SJCRH30 (cell line): ENCODE measurements at regions not wholly inside any gene's neighbourhood (a gene's known extent, or its start where the extent isn't known, plus 50 kb on each side); places are given as distances from the start of the nearest gene placed in this dataset.
"Not testable (repeated sequence)": the region's sequence is repeated elsewhere in the genome, so short reads cannot be mapped to it uniquely, and the experiment has no call there.

Experiments used
- DNase-seq, 2 experiments: peaks; one replicate each; pipeline ENCODE4 v3.0.0-alpha.2; 2015 to 2020
- H3K27ac ChIP-seq: fragments of 250-450 bp; sonication (Bioruptor Pico); 2 replicates; pipeline ENCODE4 v1.5.1; 2020; ENCODE audit warnings: mild to moderate bottlenecking, moderate library complexity
- H3K27me3 ChIP-seq: fragments of 250-450 bp; sonication (Bioruptor Pico); 2 replicates; pipeline ENCODE4 v1.5.1; 2020; ENCODE audit warnings: mild to moderate bottlenecking, moderate library complexity
- H3K36me3 ChIP-seq: fragments of 250-450 bp; sonication (Bioruptor Pico); 2 replicates; pipeline ENCODE4 v1.5.1; 2020; ENCODE audit warnings: mild to moderate bottlenecking, moderate library complexity
- H3K4me1 ChIP-seq: fragments of 250-450 bp; sonication (Bioruptor Pico); 2 replicates; pipeline ENCODE4 v1.5.1; 2020; ENCODE audit warnings: mild to moderate bottlenecking, moderate library complexity
- H3K4me3 ChIP-seq: fragments of 250-450 bp; sonication (Bioruptor Pico); 2 replicates; pipeline ENCODE4 v1.5.1; 2020; ENCODE audit warnings: mild to moderate bottlenecking, moderate library complexity
- H3K9me3 ChIP-seq: fragments of 250-450 bp; sonication (Bioruptor Pico); replicated peaks from 2 replicates; pipeline ENCODE4 v1.5.1; 2020; ENCODE audit warnings: mild to moderate bottlenecking, moderate library complexity

- H3K4me3 ChIP-seq = no peak overlapping the region
- no peaks in the 10 kb centered on the region for H3K9me3 ChIP-seq
- H3K27me3 ChIP-seq = no peaks in the 10 kb centered on the region
- no peaks in the 10 kb centered on the region for H3K36me3 ChIP-seq
- no peaks in the 10 kb centered on the region for H3K4me1 ChIP-seq
- no peak overlapping the region for H3K27ac ChIP-seq
- DNase-seq = no peak
Measured at GRCh38 chr12:115811045-115811444, 466.4 kb downstream of the MED13L start.

GRCh38 chr12:115810122-115810901 lies 467.2 kb downstream of the MED13L start:
- H3K36me3 ChIP-seq = no peaks in the 10 kb centered on the region
- no peaks in the 10 kb centered on the region for H3K27me3 ChIP-seq
- no peak overlapping the region for H3K27ac ChIP-seq
- H3K9me3 ChIP-seq = no peaks in the 10 kb centered on the region
- DNase-seq = no peak
- H3K4me1 ChIP-seq = no peaks in the 10 kb centered on the region
- H3K4me3 ChIP-seq = no peak overlapping the region

- H3K27me3 ChIP-seq = no peaks in the 10 kb centered on the region
- no peak for DNase-seq
- H3K9me3 ChIP-seq = no peaks in the 10 kb centered on the region
- H3K4me1 ChIP-seq = no peaks in the 10 kb centered on the region
- no peak overlapping the region for H3K4me3 ChIP-seq
- H3K36me3 ChIP-seq = no peaks in the 10 kb centered on the region
- no peak overlapping the region for H3K27ac ChIP-seq
Measured at GRCh38 chr12:115806000-115806399, 471.5 kb downstream of the MED13L start.

DNA sequence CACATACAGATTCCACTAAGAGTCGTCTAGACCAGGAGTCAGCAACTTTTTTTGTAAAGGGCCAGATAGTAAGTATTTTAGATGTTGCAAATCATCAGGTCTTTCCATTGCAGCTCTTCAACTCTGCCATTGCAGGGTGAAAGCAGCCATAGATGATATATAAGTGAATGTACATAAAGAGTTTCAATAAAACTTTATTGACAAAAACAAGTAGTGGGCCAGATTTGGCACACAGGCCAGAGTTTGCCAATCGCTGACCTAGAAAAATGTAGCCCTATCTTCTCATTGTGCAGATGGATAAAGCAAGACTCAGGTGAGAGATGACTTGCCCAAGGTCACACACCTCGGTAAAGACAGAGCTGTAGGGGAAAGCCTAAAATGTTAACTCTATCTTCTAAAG lies 474.7 kb downstream of the MED13L start:
- no peak for DNase-seq
- H3K4me3 ChIP-seq = no peak overlapping the region
- no peak overlapping the region for H3K27ac ChIP-seq
- no peaks in the 10 kb centered on the region for H3K36me3 ChIP-seq
- H3K9me3 ChIP-seq = no peaks in the 10 kb centered on the region
- H3K4me1 ChIP-seq = no peaks in the 10 kb centered on the region
- H3K27me3 ChIP-seq = no peaks in the 10 kb centered on the region

DNA sequence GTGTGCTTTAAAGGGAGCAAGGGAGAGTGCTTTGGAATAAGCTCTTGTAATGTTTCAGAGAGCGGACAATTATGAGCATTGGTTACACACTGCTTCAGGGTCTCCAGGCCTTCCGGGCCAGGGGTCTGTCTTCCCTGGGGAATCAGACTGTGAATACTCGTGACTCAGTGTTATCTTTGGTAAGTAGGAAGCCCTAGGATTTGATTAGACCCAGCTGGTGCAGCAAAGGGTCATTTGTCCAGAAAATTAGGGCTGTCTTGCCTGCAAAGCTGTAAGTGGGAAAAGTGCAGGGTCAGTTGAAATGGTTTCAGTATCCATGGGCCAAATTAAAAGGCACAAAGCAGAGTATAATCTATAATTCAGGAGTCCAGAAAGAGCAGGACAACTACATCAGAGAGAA lies 475.6 kb downstream of the MED13L start:
- no peak overlapping the region for H3K27ac ChIP-seq
- no peaks in the 10 kb centered on the region for H3K27me3 ChIP-seq
- H3K36me3 ChIP-seq = no peaks in the 10 kb centered on the region
- DNase-seq = no peak
- H3K4me1 ChIP-seq = no peaks in the 10 kb centered on the region
- H3K9me3 ChIP-seq = no peaks in the 10 kb centered on the region
- H3K4me3 ChIP-seq = no peak overlapping the region

- DNase-seq = no peak
- Histone ChIP-seq H3K4me1 (no peaks in the 10 kb centered on the region), H3K36me3 (no peaks in the 10 kb centered on the region), H3K9me3 (no peaks in the 10 kb centered on the region), H3K4me3 (no peak overlapping the region), H3K27ac (no peak overlapping the region), H3K27me3 (no peaks in the 10 kb centered on the region)
Measured at GRCh38 chr12:115799610-115800009, 477.9 kb downstream of the MED13L start.

DNA sequence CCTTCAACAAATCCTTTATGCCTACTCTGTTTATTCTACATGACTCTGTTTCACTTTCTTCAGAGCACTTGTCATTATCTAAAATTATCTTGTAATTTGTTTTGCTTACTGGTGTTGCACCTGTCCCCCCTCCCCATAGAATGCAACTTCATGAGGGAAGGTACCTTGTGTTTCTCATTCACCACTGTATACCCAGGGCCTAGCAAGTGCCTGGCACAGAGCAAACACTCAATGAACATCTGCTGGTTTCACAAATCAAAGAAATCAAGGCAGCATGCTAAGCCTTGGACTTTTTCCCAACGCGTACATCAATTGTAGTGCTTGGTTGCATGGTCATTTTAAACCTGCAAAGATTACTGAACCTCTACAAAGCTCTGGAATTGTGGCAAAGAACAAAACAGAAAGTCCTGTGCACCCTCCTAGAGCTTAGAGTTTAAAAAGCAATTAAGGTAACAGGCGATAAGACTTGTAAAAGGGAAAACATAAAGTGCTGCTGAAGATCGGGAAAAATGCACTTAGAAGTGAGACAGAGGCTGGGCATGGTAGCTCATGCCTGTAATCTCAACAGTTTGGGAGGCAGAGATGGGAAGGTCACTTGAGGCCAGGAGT lies 479.1 kb downstream of the MED13L start:
- Histone ChIP-seq H3K36me3 (no peaks in the 10 kb centered on the region), H3K27ac (no peak overlapping the region), H3K4me3 (no peak overlapping the region), H3K9me3 (no peaks in the 10 kb centered on the region), H3K27me3 (no peaks in the 10 kb centered on the region), H3K4me1 (no peaks in the 10 kb centered on the region)
- DNase-seq = no peak

DNA sequence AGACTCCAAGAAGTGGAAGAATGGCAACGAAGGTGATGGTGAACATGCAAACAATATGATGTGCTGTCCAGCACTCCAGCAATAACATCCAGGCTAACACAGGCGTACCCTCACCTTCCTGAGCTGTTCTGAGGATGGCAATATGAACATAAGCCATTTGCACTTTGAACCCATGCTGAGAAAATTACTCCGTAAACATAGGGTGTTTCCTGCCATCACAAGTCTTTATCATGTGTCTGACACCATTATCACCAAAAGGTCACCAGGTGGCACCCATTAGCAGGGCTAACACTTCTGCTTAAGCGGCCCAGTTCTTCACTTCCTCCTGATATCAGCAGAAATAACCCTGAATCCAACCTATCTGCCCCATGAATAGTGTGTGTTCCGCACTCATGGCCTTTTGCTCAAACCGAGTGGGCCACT lies 482.8 kb downstream of the MED13L start:
- Histone ChIP-seq H3K27ac (no peak overlapping the region), H3K27me3 (no peaks in the 10 kb centered on the region), H3K4me3 (no peak overlapping the region), H3K9me3 (no peaks in the 10 kb centered on the region), H3K4me1 (no peaks in the 10 kb centered on the region), H3K36me3 (no peaks in the 10 kb centered on the region)
- DNase-seq = no peak

GRCh38 chr12:115791331-115791730 lies 486.2 kb downstream of the MED13L start:
- Histone ChIP-seq H3K27me3 (no peaks in the 10 kb centered on the region), H3K27ac (no peak overlapping the region), H3K4me3 (no peak overlapping the region), H3K9me3 (no peaks in the 10 kb centered on the region), H3K36me3 (no peaks in the 10 kb centered on the region), H3K4me1 (no peaks in the 10 kb centered on the region)
- no peak for DNase-seq

- H3K36me3 ChIP-seq = no peaks in the 10 kb centered on the region
- no peaks in the 10 kb centered on the region for H3K27me3 ChIP-seq
- no peak for DNase-seq
- H3K4me3 ChIP-seq = no peak overlapping the region
- H3K9me3 ChIP-seq = no peaks in the 10 kb centered on the region
- H3K4me1 ChIP-seq = no peaks in the 10 kb centered on the region
- no peak overlapping the region for H3K27ac ChIP-seq
Measured at GRCh38 chr12:115790526-115790925, 487.0 kb downstream of the MED13L start.

GRCh38 chr12:115786490-115786889 lies 491.0 kb downstream of the MED13L start:
- not testable (repeated sequence) for H3K36me3 ChIP-seq, H3K27me3 ChIP-seq, H3K27ac ChIP-seq, H3K9me3 ChIP-seq, DNase-seq, H3K4me3 ChIP-seq, H3K4me1 ChIP-seq

- Histone ChIP-seq H3K36me3 (no peaks in the 10 kb centered on the region), H3K4me3 (no peak overlapping the region), H3K9me3 (no peaks in the 10 kb centered on the region), H3K27me3 (no peaks in the 10 kb centered on the region), H3K27ac (no peak overlapping the region), H3K4me1 (no peaks in the 10 kb centered on the region)
- no peak for DNase-seq
Measured at GRCh38 chr12:115785548-115785947, 491.9 kb downstream of the MED13L start.

- H3K9me3 ChIP-seq = no peaks in the 10 kb centered on the region
- H3K27ac ChIP-seq = no peak overlapping the region
- H3K36me3 ChIP-seq = no peaks in the 10 kb centered on the region
- no peaks in the 10 kb centered on the region for H3K4me1 ChIP-seq
- H3K4me3 ChIP-seq = no peak overlapping the region
- DNase-seq = no peak
- no peaks in the 10 kb centered on the region for H3K27me3 ChIP-seq
Measured at GRCh38 chr12:115776399-115776798, 501.1 kb downstream of the MED13L start.

DNA sequence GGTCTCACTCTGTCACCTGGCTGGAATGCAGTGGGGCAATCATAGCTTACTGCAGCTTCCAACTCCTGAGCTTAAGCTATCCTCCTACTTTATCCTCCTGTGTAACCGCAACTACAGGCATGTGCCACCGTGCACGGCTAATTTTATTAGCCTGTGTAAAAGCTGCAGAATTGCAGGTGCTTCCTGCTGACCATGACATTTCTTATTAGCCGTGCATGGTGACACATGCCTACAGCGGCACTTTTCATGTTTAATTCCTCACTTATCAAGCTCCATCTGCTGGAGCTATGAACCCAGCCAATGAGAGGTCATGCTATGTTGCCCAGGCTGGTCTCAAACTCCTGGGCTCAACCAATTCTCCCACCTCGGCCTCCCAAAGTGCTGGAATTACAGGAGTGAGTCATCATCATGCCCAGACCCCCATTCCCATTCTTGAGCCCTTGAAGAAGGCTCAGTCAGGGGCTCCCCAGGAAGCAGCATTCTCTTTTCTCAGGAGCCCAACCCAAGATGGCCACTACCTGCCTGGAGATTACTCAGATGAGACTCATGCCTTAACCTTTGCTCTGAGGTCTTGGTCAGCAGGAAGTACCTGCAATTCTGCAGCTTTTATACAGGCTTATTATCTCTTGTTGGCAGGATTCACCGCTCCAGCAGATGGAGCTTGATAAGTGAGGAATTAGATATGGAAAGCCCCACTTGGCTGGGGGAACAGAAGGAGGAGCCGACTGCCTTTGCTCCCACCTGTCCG lies 503.2 kb downstream of the MED13L start:
- no peaks in the 10 kb centered on the region for H3K27me3 ChIP-seq
- no peak overlapping the region for H3K27ac ChIP-seq
- H3K9me3 ChIP-seq = no peaks in the 10 kb centered on the region
- DNase-seq = no peak
- H3K4me3 ChIP-seq = no peak overlapping the region
- H3K36me3 ChIP-seq = no peaks in the 10 kb centered on the region
- no peaks in the 10 kb centered on the region for H3K4me1 ChIP-seq

DNA sequence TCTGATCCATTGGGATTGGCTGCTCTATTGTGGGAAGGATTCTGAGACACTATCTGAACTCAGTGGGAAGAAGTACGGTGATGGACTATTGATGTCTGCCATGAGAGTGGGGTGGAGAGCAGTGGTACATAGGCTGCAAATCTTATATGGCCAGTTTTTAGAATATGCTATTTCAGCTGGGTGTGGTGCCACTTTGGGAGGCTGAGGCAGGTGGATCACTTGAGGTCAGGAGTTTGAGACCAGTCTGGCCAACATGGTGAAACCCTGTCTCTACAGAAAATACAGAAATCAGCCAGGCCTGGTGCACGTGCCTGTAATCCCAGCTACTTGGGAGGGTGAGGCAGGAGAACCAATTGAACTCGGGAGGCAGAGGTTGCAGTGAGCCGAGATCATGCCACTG lies 505.9 kb downstream of the MED13L start:
- Histone ChIP-seq H3K36me3 (no peaks in the 10 kb centered on the region), H3K27ac (no peak overlapping the region), H3K27me3 (no peaks in the 10 kb centered on the region), H3K4me1 (no peaks in the 10 kb centered on the region), H3K4me3 (no peak overlapping the region), H3K9me3 (no peaks in the 10 kb centered on the region)
- DNase-seq = no peak
